Testis (tissue), 2 donors: ENCODE measurements at regions not wholly inside any gene's neighbourhood (a gene's known extent, or its start where the extent isn't known, plus 50 kb on each side); places are given as distances from the start of the nearest gene placed in this dataset.

ENCODE experiments used
- DNase-seq: peaks from one replicate; pipeline ENCODE4 v3.0.0-alpha.2; 2019
- H3K27ac ChIP-seq, 2 donors: fragments of 200-600 bp; sonication (generic); one replicate each; pipeline ENCODE4 v1.5.1; 2019
- H3K27me3 ChIP-seq: fragments of 200-600 bp; sonication (generic); one replicate; pipeline ENCODE4 v1.5.1; 2019
- H3K36me3 ChIP-seq: fragments of 200-600 bp; sonication (generic); one replicate; pipeline ENCODE4 v1.5.1; 2017; ENCODE audit warnings: low read depth; ENCODE audit errors: missing control alignments
- H3K4me1 ChIP-seq: fragments of 200-600 bp; sonication (generic); one replicate; pipeline ENCODE4 v1.5.1; 2019
- H3K4me3 ChIP-seq, 2 donors: fragments of 200-600 bp; sonication (generic); one replicate each; pipeline ENCODE4 v1.5.1; 2017 to 2019
- H3K9me3 ChIP-seq: fragments of 200-600 bp; sonication (generic); one replicate; pipeline ENCODE4 v1.5.1; 2017
- CTCF ChIP-seq, 3 experiments: fragments of 450-650 bp in 2 of 3; fragments of 200-600 bp in 1 of 3; sonication (generic) in 1 of 3; IDR thresholded peaks; one replicate each; pipeline ENCODE4 v1.5.1; 2016 to 2019; ENCODE audit warnings: antibody characterized with exemption in 3 of 3, mild to moderate bottlenecking in 2 of 3, moderate library complexity in 1 of 3
- POLR2A ChIP-seq: fragments of 450-650 bp; IDR thresholded peaks from one replicate; pipeline ENCODE4 v1.6.1; 2017; ENCODE audit warnings: antibody characterized with exemption, mild to moderate bottlenecking, moderate library complexity
- WGBS, 2 donors: methylation state at CpG; one replicate each; pipeline ENCODE4 v1.1.5; 2018; 5-methylcytosine and 5-hydroxymethylcytosine counted together
- intact Hi-C: fragments of 100-400 bp; cut with DNase I; formaldehyde crosslinking; loops from one replicate; pipeline ENCODE4 v1.15.1; 2023; ENCODE audit warnings: low total_unique reads

GRCh38 chr13:85197431-85197830, 601.8 kb downstream of the SLITRK6 start:
- DNase-seq, result no peak
- intact Hi-C loops, result no loop called here
- H3K27me3 ChIP-seq, result no peaks in the 10 kb centered on the region
- WGBS, 2 donors, result 53 to 79% methylated on average over 1 of the region's 1 CpG
- no peaks in the 10 kb centered on the region for H3K4me1 ChIP-seq
- no peaks in the 10 kb centered on the region for H3K9me3 ChIP-seq
- TF ChIP-seq POLR2A (no peak), CTCF (IDR thresholded peaks at IDR 0.05) (no peak)
- no peak overlapping the region for H3K4me3 ChIP-seq
- no peaks in the 10 kb centered on the region for H3K36me3 ChIP-seq
- no peak overlapping the region for H3K27ac ChIP-seq

DNA sequence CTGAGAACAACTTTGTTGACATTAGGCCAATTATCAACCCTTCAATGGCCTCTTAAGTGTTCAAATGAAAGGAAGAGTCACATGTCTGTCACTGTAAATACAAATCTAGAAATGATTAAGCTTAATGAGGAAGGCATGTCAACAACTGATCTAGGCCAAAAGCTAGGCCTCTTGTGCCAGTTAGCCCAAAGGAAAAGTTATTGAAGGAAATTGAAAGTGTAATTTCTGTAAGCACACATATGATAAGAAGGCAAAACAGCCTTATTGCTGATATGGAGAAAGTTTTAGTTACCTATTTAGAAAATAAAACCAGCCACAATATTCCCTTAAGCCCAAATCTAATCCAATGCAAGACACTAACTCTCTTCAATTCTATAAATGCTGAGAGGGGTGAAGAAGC, 604.7 kb downstream of the SLITRK6 start:
- no peak for DNase-seq
- Histone ChIP-seq H3K27ac (no peak overlapping the region), H3K9me3 (no peaks in the 10 kb centered on the region), H3K4me3 (no peak overlapping the region), H3K27me3 (no peaks in the 10 kb centered on the region), H3K36me3 (no peaks in the 10 kb centered on the region), H3K4me1 (no peaks in the 10 kb centered on the region)
- intact Hi-C loops, result no loop called here
- TF ChIP-seq POLR2A, result no peak
- TF ChIP-seq CTCF (IDR thresholded peaks at IDR 0.05), result no peak

- no peak for DNase-seq
- no peak for TF ChIP-seq POLR2A
- TF ChIP-seq CTCF (IDR thresholded peaks at IDR 0.05), result no peak
- WGBS, 2 donors, result 85 to 86% methylated on average over 1 of the region's 1 CpG
- Histone ChIP-seq H3K4me1 (no peaks in the 10 kb centered on the region), H3K9me3 (no peaks in the 10 kb centered on the region), H3K4me3 (no peak overlapping the region), H3K27me3 (no peaks in the 10 kb centered on the region), H3K36me3 (no peaks in the 10 kb centered on the region), H3K27ac (no peak overlapping the region)
- intact Hi-C loops, result no loop called here
These were observed 607.1 kb downstream of the SLITRK6 start for GRCh38 chr13:85191996-85192718.

DNA sequence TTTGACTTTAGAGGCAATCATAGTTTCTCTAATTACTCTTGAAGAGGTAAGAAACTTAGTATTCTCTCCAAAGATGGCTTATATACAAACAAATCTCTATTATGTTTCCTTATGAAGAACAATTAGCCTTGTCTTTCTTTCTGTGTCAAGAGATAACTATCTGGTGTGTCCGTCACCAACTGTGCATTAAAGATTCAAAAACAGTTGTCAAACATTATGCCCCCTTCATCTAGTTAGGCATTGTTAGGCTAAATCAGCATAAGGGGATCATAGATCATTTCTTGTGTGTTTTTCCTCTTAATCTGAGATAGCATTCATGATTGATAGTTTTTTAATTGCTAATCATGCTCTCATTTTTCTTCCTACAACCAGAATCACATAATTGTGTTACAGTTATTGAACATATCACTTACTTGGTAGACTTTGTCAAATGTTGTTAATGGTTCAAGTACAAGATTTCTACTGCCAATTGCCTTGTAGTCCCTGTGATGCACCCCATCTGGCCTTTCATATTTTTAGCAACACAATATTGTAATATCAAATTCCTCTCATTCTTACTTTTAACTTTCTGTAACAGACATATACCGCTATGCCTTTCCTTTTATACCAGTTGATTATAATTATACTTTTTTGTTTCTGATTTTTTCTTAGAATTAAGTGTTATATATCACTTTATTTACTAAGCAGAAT, 612.7 kb downstream of the SLITRK6 start:
- no peaks in the 10 kb centered on the region for H3K36me3 ChIP-seq
- no peak overlapping the region for H3K27ac ChIP-seq
- DNase-seq, result no peak
- WGBS, 2 donors, result 81 to 84% methylated on average over 2 of the region's 2 CpGs
- intact Hi-C loops, result no loop called here
- TF ChIP-seq POLR2A, result no peak
- no peak for TF ChIP-seq CTCF (IDR thresholded peaks at IDR 0.05)
- H3K4me1 ChIP-seq, result no peaks in the 10 kb centered on the region
- H3K4me3 ChIP-seq, result no peak overlapping the region
- H3K9me3 ChIP-seq, result no peaks in the 10 kb centered on the region
- no peaks in the 10 kb centered on the region for H3K27me3 ChIP-seq

DNA sequence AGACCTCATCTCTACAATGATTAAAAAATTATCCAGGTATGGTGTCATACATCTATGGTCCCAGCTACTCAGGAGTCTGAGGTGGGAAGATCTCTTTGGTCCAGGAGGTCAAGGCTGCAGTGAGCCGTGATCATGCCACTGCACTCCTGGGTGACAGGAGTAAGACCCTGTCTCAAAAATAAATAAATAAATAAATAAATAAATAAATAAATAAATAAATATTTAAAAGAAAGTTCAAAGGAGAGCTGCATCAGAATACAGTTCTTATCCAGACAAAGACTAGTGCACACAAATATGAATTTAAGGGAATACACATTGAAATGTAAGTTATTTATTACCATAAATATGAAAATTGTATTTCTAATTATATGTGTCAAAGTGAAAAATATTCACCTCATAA, 624.9 kb downstream of the SLITRK6 start:
- Histone ChIP-seq H3K4me3 (no peak overlapping the region), H3K36me3 (no peaks in the 10 kb centered on the region), H3K4me1 (no peaks in the 10 kb centered on the region), H3K27me3 (no peaks in the 10 kb centered on the region), H3K9me3 (no peaks in the 10 kb centered on the region), H3K27ac (no peak overlapping the region)
- no peak for TF ChIP-seq CTCF (IDR thresholded peaks at IDR 0.05)
- no peak for TF ChIP-seq POLR2A
- no peak for DNase-seq
- 100% methylated on average over 1 of the region's 1 CpG for WGBS, 2 donors
- intact Hi-C loops, result no loop called here
